Endothelial cell (in vitro differentiated cells): ENCODE measurements at regions not wholly inside any gene's neighbourhood (a gene's known extent, or its start where the extent isn't known, plus 50 kb on each side); places are given as distances from the start of the nearest gene placed in this dataset.

ENCODE experiments used
- DNase-seq: peaks from one replicate; pipeline ENCODE4 v3.0.0; 2021; ENCODE audit warnings: low spot score
- H3K27ac Mint-ChIP-seq: one replicate; pipeline ENCODE4 v1.8.0; 2021; ENCODE audit warnings: mixed read lengths, inconsistent platforms; ENCODE audit not compliant: unreplicated experiment
- H3K27me3 Mint-ChIP-seq: one replicate; pipeline ENCODE4 v1.8.0; 2021; ENCODE audit warnings: mild to moderate bottlenecking, moderate library complexity, mixed read lengths, inconsistent platforms; ENCODE audit not compliant: unreplicated experiment
- H3K36me3 Mint-ChIP-seq: one replicate; pipeline ENCODE4 v1.8.0; 2021; ENCODE audit warnings: mild to moderate bottlenecking, low read depth, mixed read lengths, inconsistent platforms; ENCODE audit not compliant: unreplicated experiment
- H3K4me1 Mint-ChIP-seq: one replicate; pipeline ENCODE4 v1.8.0; 2021; ENCODE audit warnings: mild to moderate bottlenecking, mixed read lengths, inconsistent platforms; ENCODE audit not compliant: unreplicated experiment
- H3K4me3 Mint-ChIP-seq: one replicate; pipeline ENCODE4 v1.8.0; 2021; ENCODE audit warnings: mild to moderate bottlenecking, mixed read lengths, inconsistent platforms; ENCODE audit not compliant: unreplicated experiment
- H3K9me3 Mint-ChIP-seq: one replicate; pipeline ENCODE4 v1.8.0; 2021; ENCODE audit warnings: mixed read lengths, inconsistent platforms; ENCODE audit not compliant: unreplicated experiment
- CTCF ChIP-seq: fragments of 200-600 bp; sonication (generic); IDR thresholded peaks from one replicate; pipeline ENCODE4 v1.5.0; 2021; ENCODE audit warnings: antibody characterized with exemption; ENCODE audit not compliant: unreplicated experiment

- Mint-ChIP-seq H3K27me3 (no peaks in the 10 kb centered on the region), H3K27ac (no peak overlapping the region), H3K4me3 (no peak overlapping the region), H3K36me3 (no peaks in the 10 kb centered on the region), H3K4me1 (no peaks in the 10 kb centered on the region), H3K9me3 (no peaks in the 10 kb centered on the region)
- no peak for DNase-seq
- TF ChIP-seq CTCF: no peak
Measured at GRCh38 chr1:199333180-199333579, 694.3 kb upstream of the NR5A2 start.

GRCh38 chr1:199335496-199335895, 692.0 kb upstream of the NR5A2 start:
- Mint-ChIP-seq H3K27me3 (peaks cover 3% of the 10 kb centered on the region), H3K4me1 (no peaks in the 10 kb centered on the region), H3K27ac (no peak overlapping the region), H3K4me3 (no peak overlapping the region), H3K36me3 (no peaks in the 10 kb centered on the region), H3K9me3 (no peaks in the 10 kb centered on the region)
- no peak for DNase-seq
- TF ChIP-seq CTCF: no peak

GRCh38 chr1:199336745-199337640, 690.5 kb upstream of the NR5A2 start:
- H3K4me1 Mint-ChIP-seq: no peaks in the 10 kb centered on the region
- TF ChIP-seq CTCF: no peak
- H3K36me3 Mint-ChIP-seq: no peaks in the 10 kb centered on the region
- H3K27ac Mint-ChIP-seq: no peak overlapping the region
- H3K4me3 Mint-ChIP-seq: no peak overlapping the region
- no peaks in the 10 kb centered on the region for H3K9me3 Mint-ChIP-seq
- DNase-seq: no peak
- H3K27me3 Mint-ChIP-seq: peaks cover 3% of the 10 kb centered on the region

- H3K27me3 Mint-ChIP-seq: peaks cover 3% of the 10 kb centered on the region
- no peak overlapping the region for H3K4me3 Mint-ChIP-seq
- no peaks in the 10 kb centered on the region for H3K9me3 Mint-ChIP-seq
- no peak overlapping the region for H3K27ac Mint-ChIP-seq
- H3K36me3 Mint-ChIP-seq: no peaks in the 10 kb centered on the region
- no peak for TF ChIP-seq CTCF
- H3K4me1 Mint-ChIP-seq: no peaks in the 10 kb centered on the region
- DNase-seq: no peak
Measured at GRCh38 chr1:199338760-199339159, 688.8 kb upstream of the NR5A2 start.

- no peak for TF ChIP-seq CTCF
- H3K9me3 Mint-ChIP-seq: no peaks in the 10 kb centered on the region
- DNase-seq: no peak
- H3K27me3 Mint-ChIP-seq: no peaks in the 10 kb centered on the region
- no peaks in the 10 kb centered on the region for H3K36me3 Mint-ChIP-seq
- H3K4me1 Mint-ChIP-seq: no peaks in the 10 kb centered on the region
- H3K27ac Mint-ChIP-seq: no peak overlapping the region
- H3K4me3 Mint-ChIP-seq: no peak overlapping the region
Measured at GRCh38 chr1:199352351-199352750, 675.2 kb upstream of the NR5A2 start.
